ENCODE measurements at regions not wholly inside any gene's neighbourhood (a gene's known extent, or its start where the extent isn't known, plus 50 kb on each side); places are given as distances from the start of the nearest gene placed in this dataset.

GRCh38 chr7:156458011-156458410, 182.6 kb upstream of the RNF32 start:
- no peak for TF ChIP-seq CTCF (conservative IDR thresholded peaks at IDR 0.05)
- TF ChIP-seq ZFX (IDR thresholded peaks at IDR 0.05) = no peak

All from C4-2B (cell line).